HUDEP-2 (cell line): ENCODE measurements at regions not wholly inside any gene's neighbourhood (a gene's known extent, or its start where the extent isn't known, plus 50 kb on each side); places are given as distances from the start of the nearest gene placed in this dataset.

ENCODE experiments used
- DNase-seq, 76 experiments: peaks; one replicate each; lab custom pipeline; 2025; ENCODE audit not compliant: unreplicated experiment in 76 of 76; lab: John Stamatoyannopoulos, UW

GRCh38 chr4:31334086-31334910, 614.1 kb downstream of the PCDH7 start:
- no peak for DNase-seq

GRCh38 chr4:31338000-31338399, 617.8 kb downstream of the PCDH7 start:
- no peak for DNase-seq

GRCh38 chr4:31341601-31342359, 621.6 kb downstream of the PCDH7 start:
- no peak for DNase-seq

GRCh38 chr4:31343061-31343460, 622.9 kb downstream of the PCDH7 start:
- DNase-seq: peak in 1 of 76 experiments; percentile 0

- DNase-seq: peak in 72 of 76 experiments; percentile 11 to 88 (median 52)
Measured at GRCh38 chr4:31349907-31350306, 629.7 kb downstream of the PCDH7 start.

- no peak for DNase-seq
Measured at GRCh38 chr4:31351695-31352094, 631.5 kb downstream of the PCDH7 start.

- no peak for DNase-seq
Measured at GRCh38 chr4:31356839-31357238, 636.7 kb downstream of the PCDH7 start.

- DNase-seq: no peak
Measured at GRCh38 chr4:31360786-31361185, 640.6 kb downstream of the PCDH7 start.

- DNase-seq: no peak
Measured at GRCh38 chr4:31362756-31363155, 642.6 kb downstream of the PCDH7 start.

- no peak for DNase-seq
Measured at GRCh38 chr4:31365006-31365690, 645.0 kb downstream of the PCDH7 start.

GRCh38 chr4:31366041-31366440, 645.9 kb downstream of the PCDH7 start:
- DNase-seq: no peak

GRCh38 chr4:31370866-31371465, 650.8 kb downstream of the PCDH7 start:
- DNase-seq: peak in 33 of 76 experiments; percentile 0 to 54 (median 29)

GRCh38 chr4:31374256-31374960, 654.2 kb downstream of the PCDH7 start:
- DNase-seq: no peak

- no peak for DNase-seq
Measured at GRCh38 chr4:31375936-31376335, 655.8 kb downstream of the PCDH7 start.

GRCh38 chr4:31379364-31379763, 659.2 kb downstream of the PCDH7 start:
- DNase-seq: no peak

GRCh38 chr4:31383767-31384166, 663.6 kb downstream of the PCDH7 start:
- DNase-seq: no peak

GRCh38 chr4:31390849-31391248, 670.7 kb downstream of the PCDH7 start:
- DNase-seq: no peak

GRCh38 chr4:31391976-31392375, 671.8 kb downstream of the PCDH7 start:
- no peak for DNase-seq

GRCh38 chr4:31392923-31393322, 672.8 kb downstream of the PCDH7 start:
- no peak for DNase-seq

GRCh38 chr4:31408121-31408520, 688.0 kb downstream of the PCDH7 start:
- no peak for DNase-seq
